RWPE2 (cell line): ENCODE measurements at regions not wholly inside any gene's neighbourhood (a gene's known extent, or its start where the extent isn't known, plus 50 kb on each side); places are given as distances from the start of the nearest gene placed in this dataset.
"Not testable (repeated sequence)": the region's sequence is repeated elsewhere in the genome, so short reads cannot be mapped to it uniquely, and the experiment has no call there.

Experiments used
- ATAC-seq: fragments of 200-7000 bp; cut with Tn5 transposase; 3 replicates; pipeline ENCODE4 v1.9.1; 2021; ENCODE audit warnings: low read depth
- DNase-seq: peaks from one replicate; pipeline ENCODE4 v3.0.0-alpha.2; 2020; ENCODE audit warnings: low spot score
- H3K27ac ChIP-seq: fragments of 450-650 bp; 2 replicates; pipeline ENCODE4 v1.5.1; 2017; ENCODE audit warnings: mild to moderate bottlenecking; ENCODE audit not compliant: poor library complexity, severe bottlenecking
- H3K27me3 ChIP-seq: fragments of 250-450 bp; sonication (Bioruptor Pico); 2 replicates; pipeline ENCODE4 v1.5.1; 2021; ENCODE audit warnings: mild to moderate bottlenecking, moderate library complexity; ENCODE audit not compliant: insufficient read depth, poor library complexity, severe bottlenecking
- H3K36me3 ChIP-seq: fragments of 250-450 bp; sonication (Bioruptor Pico); 2 replicates; pipeline ENCODE4 v1.5.1; 2020; ENCODE audit warnings: low read depth, mild to moderate bottlenecking, moderate library complexity
- H3K4me1 ChIP-seq: fragments of 250-450 bp; sonication (Bioruptor Pico); 2 replicates; pipeline ENCODE4 v1.5.1; 2021; ENCODE audit warnings: mild to moderate bottlenecking, moderate library complexity; ENCODE audit not compliant: insufficient read depth, poor library complexity, severe bottlenecking
- H3K4me3 ChIP-seq: fragments of 250-450 bp; sonication (Bioruptor Pico); 2 replicates; pipeline ENCODE4 v1.5.1; 2021; ENCODE audit warnings: mild to moderate bottlenecking, moderate library complexity; ENCODE audit not compliant: severe bottlenecking
- H3K9me3 ChIP-seq: fragments of 250-450 bp; sonication (Bioruptor Pico); 2 replicates; pipeline ENCODE4 v1.5.1; 2021; ENCODE audit warnings: mild to moderate bottlenecking, moderate library complexity; ENCODE audit not compliant: severe bottlenecking
- CTCF ChIP-seq: fragments of 450-650 bp; IDR thresholded peaks from one replicate; pipeline ENCODE4 v1.5.1; 2017; ENCODE audit warnings: mild to moderate bottlenecking, moderate library complexity; ENCODE audit not compliant: poor library complexity, severe bottlenecking

- ATAC-seq (no peak), DNase-seq (no peak)
- Histone ChIP-seq H3K9me3 (no peaks in the 10 kb centered on the region), H3K36me3 (no peaks in the 10 kb centered on the region), H3K27ac (no peak overlapping the region), H3K4me3 (no peak overlapping the region), H3K4me1 (no peaks in the 10 kb centered on the region), H3K27me3 (no peaks in the 10 kb centered on the region)
- TF ChIP-seq CTCF, result no peak
Measured at GRCh38 chr18:66895631-66896030, 291.7 kb upstream of the CDH19 start.

GRCh38 chr18:66894851-66895250 lies 291.0 kb upstream of the CDH19 start:
- DNase-seq, result no peak
- H3K9me3 ChIP-seq, result no peaks in the 10 kb centered on the region
- H3K4me1 ChIP-seq, result no peaks in the 10 kb centered on the region
- no peak for TF ChIP-seq CTCF
- no peaks in the 10 kb centered on the region for H3K27me3 ChIP-seq
- H3K36me3 ChIP-seq, result no peaks in the 10 kb centered on the region
- no peak overlapping the region for H3K27ac ChIP-seq
- no peak overlapping the region for H3K4me3 ChIP-seq
- no peak for ATAC-seq

DNA sequence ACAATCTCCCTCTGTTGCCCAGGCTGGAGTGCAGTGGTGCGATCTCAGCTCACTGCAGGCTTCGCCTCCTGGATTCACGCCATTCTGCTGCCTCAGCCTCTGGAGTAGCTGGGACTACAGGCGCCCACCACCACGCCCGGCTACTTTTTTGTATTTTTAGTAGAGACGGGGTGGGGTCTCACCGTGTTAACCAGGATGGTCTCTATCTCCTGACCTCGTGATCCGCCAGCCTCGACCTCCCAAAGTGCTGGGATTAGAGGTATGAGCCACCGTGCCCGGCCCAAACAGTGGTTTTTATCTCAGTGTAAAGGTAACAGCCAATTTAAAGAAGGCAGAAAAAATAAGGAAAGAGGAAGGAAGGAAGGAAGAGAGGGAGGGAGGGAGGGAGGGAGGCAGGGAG lies 288.5 kb upstream of the CDH19 start:
- H3K27me3 ChIP-seq, H3K36me3 ChIP-seq, ATAC-seq, H3K27ac ChIP-seq, H3K4me3 ChIP-seq, H3K9me3 ChIP-seq, H3K4me1 ChIP-seq, DNase-seq: not testable (repeated sequence)

DNA sequence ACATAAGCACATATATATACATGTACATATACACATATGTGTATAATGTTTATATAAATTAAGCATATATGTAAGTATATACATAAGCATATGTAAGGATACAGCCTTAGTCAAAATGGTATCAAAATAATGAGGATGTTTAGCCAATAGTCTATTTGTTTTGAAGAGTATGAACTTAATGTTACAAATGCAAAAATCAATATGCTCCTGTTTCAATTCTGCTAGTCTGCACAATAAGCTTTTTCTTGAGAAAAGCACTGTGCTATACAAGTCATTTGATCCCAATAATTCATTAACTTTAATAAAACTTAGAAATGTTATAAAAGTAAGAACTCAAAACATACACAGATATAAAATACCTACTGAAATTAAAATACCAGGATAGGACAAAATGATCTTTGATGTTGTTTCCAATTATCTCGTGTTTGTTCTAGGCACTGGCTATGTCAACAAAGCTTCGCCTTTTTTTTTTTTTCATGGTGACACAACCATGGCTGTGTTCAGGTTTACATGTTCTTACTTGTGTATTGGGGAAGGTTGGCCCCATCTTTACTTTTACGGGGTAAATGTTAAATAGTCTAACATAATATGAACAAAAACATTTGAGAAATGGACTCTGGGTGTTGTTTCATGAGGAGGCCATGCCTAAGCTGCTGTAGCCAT lies 271.1 kb upstream of the CDH19 start:
- ATAC-seq (no peak), DNase-seq (no peak)
- no peak overlapping the region for H3K27ac ChIP-seq
- no peak for TF ChIP-seq CTCF
- H3K36me3 ChIP-seq, result no peaks in the 10 kb centered on the region
- H3K9me3 ChIP-seq, result no peaks in the 10 kb centered on the region
- H3K4me1 ChIP-seq, result no peaks in the 10 kb centered on the region
- H3K4me3 ChIP-seq, result no peak overlapping the region
- H3K27me3 ChIP-seq, result peaks cover 7% of the 10 kb centered on the region

- Histone ChIP-seq H3K4me1 (no peaks in the 10 kb centered on the region), H3K27ac (no peak overlapping the region), H3K27me3 (peaks cover 12% of the 10 kb centered on the region), H3K4me3 (no peak overlapping the region), H3K36me3 (no peaks in the 10 kb centered on the region), H3K9me3 (no peaks in the 10 kb centered on the region)
- no peak for DNase-seq
- TF ChIP-seq CTCF, result no peak
- ATAC-seq, result no peak; the same call in 2 of the 3 replicates
Measured at GRCh38 chr18:66874375-66874774, 270.5 kb upstream of the CDH19 start.
